Ovary (tissue), 3 donors: ENCODE measurements at regions not wholly inside any gene's neighbourhood (a gene's known extent, or its start where the extent isn't known, plus 50 kb on each side); places are given as distances from the start of the nearest gene placed in this dataset.

ENCODE experiments used
- CTCF ChIP-seq, 3 donors: fragments of 450-650 bp in 2 of 3; fragments of 200-600 bp in 1 of 3; IDR thresholded peaks; one replicate each; pipeline versions ENCODE4 v1.5.1 to v1.8.0; 2016 to 2022; ENCODE audit warnings: antibody characterized with exemption in 3 of 3, mild to moderate bottlenecking in 1 of 3
- EP300 ChIP-seq: sonication (generic); formaldehyde crosslinking; IDR thresholded peaks from one replicate; pipeline ENCODE4 v1.6.1; 2017; ENCODE audit warnings: antibody characterized with exemption
- donor health status: DM: no; HTN: no; CAD: no.

- no peak for TF ChIP-seq CTCF (IDR thresholded peaks at IDR 0.05)
- TF ChIP-seq EP300: no peak
These were observed 246.6 kb upstream of the ADGRL2 start for GRCh38 chr1:81554108-81554507.
